GM13976 (cell line): ENCODE measurements at regions not wholly inside any gene's neighbourhood (a gene's known extent, or its start where the extent isn't known, plus 50 kb on each side); places are given as distances from the start of the nearest gene placed in this dataset.

Source experiments
- DNase-seq: peaks from one replicate; pipeline ENCODE4 v3.0.0; 2012; ENCODE audit warnings: low spot score
- in situ Hi-C: fragments of 300-500 bp; cut with MboI; formaldehyde crosslinking; loops from one replicate; pipeline ENCODE4 v1.12.0; 2022; ENCODE audit warnings: low sequenced_read_pairs, mixed read lengths, inconsistent platforms; ENCODE audit not compliant: unreplicated experiment
- TF ChIP-seq, protein P1 (sequence below): IDR thresholded peaks from 2 replicates; pipeline ENCODE4 v1.5.1; 2012; ENCODE audit warnings: borderline replicate concordance, mild to moderate bottlenecking; ENCODE audit not compliant: insufficient read depth; ENCODE audit errors: extremely low read depth, missing control alignments, control extremely low read depth

DNA sequence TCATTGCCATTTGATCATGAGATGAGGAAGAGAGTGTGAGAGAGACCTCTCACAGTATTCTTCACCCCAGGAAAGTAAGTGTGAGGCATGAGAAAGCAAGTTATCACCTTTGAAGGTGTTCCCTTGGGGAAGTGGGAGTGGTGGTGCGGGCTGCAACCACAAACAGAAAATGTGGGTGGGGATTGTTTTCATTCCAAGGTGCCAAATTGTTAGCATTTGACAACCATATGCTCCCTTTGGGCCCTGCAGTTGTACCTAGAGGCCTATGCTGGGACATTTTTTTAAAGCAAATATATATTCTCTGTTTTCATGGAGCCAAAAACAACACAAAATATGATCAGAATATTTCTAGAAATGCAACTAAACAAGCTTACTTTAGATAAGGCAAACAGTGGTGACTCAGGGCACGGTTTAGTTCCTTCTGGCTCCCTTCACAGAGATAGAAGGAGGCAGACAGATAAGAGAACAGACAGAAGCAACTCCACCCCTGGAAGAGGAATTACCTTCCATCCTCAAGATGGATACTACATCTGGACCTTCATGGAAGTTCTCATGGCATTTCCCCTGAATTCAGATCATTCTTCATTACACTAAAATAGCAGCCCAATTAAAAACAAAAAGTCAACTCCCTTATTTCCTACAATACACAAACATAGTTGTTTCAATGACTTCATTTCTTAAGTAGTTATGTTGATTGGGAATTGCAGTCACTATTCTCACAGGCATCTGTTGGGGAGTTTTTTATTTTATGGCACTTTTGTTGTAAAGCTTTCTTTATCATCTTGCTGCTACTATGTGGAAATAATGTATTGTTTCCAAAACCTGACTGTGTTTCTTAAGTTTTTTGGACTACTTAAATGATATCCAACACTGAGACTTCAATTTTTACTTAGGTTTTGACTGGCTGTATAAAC is 416.6 kb downstream of the PLK2 start:
- no peak for DNase-seq
- in situ Hi-C loops = no loop called here
- TF ChIP-seq, protein P1, sequence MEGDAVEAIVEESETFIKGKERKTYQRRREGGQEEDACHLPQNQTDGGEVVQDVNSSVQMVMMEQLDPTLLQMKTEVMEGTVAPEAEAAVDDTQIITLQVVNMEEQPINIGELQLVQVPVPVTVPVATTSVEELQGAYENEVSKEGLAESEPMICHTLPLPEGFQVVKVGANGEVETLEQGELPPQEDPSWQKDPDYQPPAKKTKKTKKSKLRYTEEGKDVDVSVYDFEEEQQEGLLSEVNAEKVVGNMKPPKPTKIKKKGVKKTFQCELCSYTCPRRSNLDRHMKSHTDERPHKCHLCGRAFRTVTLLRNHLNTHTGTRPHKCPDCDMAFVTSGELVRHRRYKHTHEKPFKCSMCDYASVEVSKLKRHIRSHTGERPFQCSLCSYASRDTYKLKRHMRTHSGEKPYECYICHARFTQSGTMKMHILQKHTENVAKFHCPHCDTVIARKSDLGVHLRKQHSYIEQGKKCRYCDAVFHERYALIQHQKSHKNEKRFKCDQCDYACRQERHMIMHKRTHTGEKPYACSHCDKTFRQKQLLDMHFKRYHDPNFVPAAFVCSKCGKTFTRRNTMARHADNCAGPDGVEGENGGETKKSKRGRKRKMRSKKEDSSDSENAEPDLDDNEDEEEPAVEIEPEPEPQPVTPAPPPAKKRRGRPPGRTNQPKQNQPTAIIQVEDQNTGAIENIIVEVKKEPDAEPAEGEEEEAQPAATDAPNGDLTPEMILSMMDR = no peak

GRCh38 chr5:58041884-58042283 is 418.0 kb downstream of the PLK2 start:
- TF ChIP-seq, protein P1 = no peak
- no peak for DNase-seq
- in situ Hi-C loops = no loop called here

DNA sequence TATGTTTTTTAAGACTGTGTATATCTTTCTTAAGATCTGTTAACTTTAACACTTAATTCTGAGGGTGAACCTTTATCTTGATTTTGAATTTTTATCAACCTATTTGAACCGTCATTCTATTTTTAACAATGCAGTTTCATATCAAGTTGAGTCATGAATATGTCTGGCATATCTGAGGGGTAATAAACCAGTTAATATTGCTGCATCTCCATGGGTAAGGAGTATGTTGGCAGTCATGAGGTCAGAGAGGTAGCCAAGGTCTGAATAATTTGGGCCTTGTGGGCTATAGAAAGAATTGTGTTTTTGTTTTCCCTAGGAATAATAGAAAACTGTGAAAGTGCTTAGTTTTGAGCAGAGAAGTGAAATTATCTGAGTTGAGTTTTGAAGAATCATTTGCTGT is 419.0 kb downstream of the PLK2 start:
- in situ Hi-C loops = no loop called here
- TF ChIP-seq, protein P1 = no peak
- DNase-seq = no peak

DNA sequence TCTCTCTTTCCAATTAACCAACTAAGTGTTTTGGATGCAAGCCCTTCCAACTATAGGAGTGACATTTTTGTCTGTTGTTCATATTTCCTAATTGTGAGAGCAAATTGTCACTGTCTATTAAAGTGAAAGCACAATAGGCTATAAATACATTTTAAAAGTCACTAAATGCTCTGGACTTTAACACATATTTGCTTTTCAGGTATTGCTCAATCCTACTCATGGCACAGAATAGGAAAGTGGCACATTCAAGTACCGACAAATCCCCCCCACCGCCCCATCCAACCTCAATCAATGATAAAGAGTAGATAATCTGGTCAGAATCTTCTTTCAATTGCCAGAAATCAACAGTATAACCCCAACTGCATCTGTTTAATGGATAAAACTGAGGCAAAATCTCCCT is 419.8 kb downstream of the PLK2 start:
- no peak for DNase-seq
- TF ChIP-seq, protein P1 = no peak
- in situ Hi-C loops = no loop called here

- TF ChIP-seq, protein P1 = no peak
- no peak for DNase-seq
- in situ Hi-C loops = no loop called here
Observed at GRCh38 chr5:58037899-58038298, 422.0 kb downstream of the PLK2 start.

GRCh38 chr5:58025809-58026208 is 434.1 kb downstream of the PLK2 start:
- DNase-seq = no peak
- in situ Hi-C loops = no loop called here
- TF ChIP-seq, protein P1 = no peak
